Thyroid gland (tissue), 4 donors: ENCODE measurements at regions not wholly inside any gene's neighbourhood (a gene's known extent, or its start where the extent isn't known, plus 50 kb on each side); places are given as distances from the start of the nearest gene placed in this dataset.
A peak's percentile ranks its signal among the peaks of the same experiment; 100 is the strongest.

Source experiments
- DNase-seq, 2 donors: peaks; one replicate each; pipeline ENCODE4 v3.0.0-alpha.2; 2019
- H3K27ac ChIP-seq, 3 donors: fragments of 200-600 bp; sonication (generic); 1 replicate in 2 of 3; 2 replicates in 1 of 3; pipeline ENCODE4 v1.5.1; 2016 to 2019; ENCODE audit warnings: mild to moderate bottlenecking in 1 of 3, moderate library complexity in 1 of 3
- H3K27me3 ChIP-seq: fragments of 200-600 bp; sonication (generic); one replicate; pipeline ENCODE4 v1.5.1; 2019
- H3K36me3 ChIP-seq, 2 donors: fragments of 200-600 bp; sonication (generic); one replicate each; pipeline ENCODE4 v1.5.1; 2016 to 2019
- H3K4me1 ChIP-seq, 2 donors: fragments of 200-600 bp; sonication (generic); one replicate each; pipeline ENCODE4 v1.5.1; 2017 to 2019
- H3K4me3 ChIP-seq, 3 donors: fragments of 200-600 bp; sonication (generic); replicated peaks in 1 of 3; 1 replicate in 2 of 3; 2 replicates in 1 of 3; pipeline ENCODE4 v1.5.1; 2016; ENCODE audit warnings: mild to moderate bottlenecking in 1 of 3
- H3K9me3 ChIP-seq: fragments of 200-600 bp; sonication (generic); one replicate; pipeline ENCODE4 v1.5.1; 2017
- POLR2A ChIP-seq, 2 donors: fragments of 450-650 bp; IDR thresholded peaks; one replicate each; pipeline ENCODE4 v1.6.1; 2017; ENCODE audit warnings: antibody characterized with exemption in 2 of 2, mild to moderate bottlenecking in 2 of 2, moderate library complexity in 1 of 2
- WGBS, 2 donors: methylation state at CpG; one replicate each; pipeline ENCODE4 v1.1.5; 2017; 5-methylcytosine and 5-hydroxymethylcytosine counted together
- intact Hi-C: fragments of 100-400 bp; cut with DNase I; formaldehyde crosslinking; loops from one replicate; pipeline ENCODE4 v1.15.1; 2023
- TF ChIP-seq, protein P1 (sequence below), 6 experiments: fragments of 200-600 bp in 3 of 6; fragments of 450-650 bp in 3 of 6; sonication (generic) in 3 of 6; IDR thresholded peaks; one replicate each; pipeline ENCODE4 v1.5.1; 2016 to 2019; ENCODE audit warnings: antibody characterized with exemption in 6 of 6, mild to moderate bottlenecking in 2 of 6, inconsistent platforms in 1 of 6, moderate library complexity in 1 of 6

DNA sequence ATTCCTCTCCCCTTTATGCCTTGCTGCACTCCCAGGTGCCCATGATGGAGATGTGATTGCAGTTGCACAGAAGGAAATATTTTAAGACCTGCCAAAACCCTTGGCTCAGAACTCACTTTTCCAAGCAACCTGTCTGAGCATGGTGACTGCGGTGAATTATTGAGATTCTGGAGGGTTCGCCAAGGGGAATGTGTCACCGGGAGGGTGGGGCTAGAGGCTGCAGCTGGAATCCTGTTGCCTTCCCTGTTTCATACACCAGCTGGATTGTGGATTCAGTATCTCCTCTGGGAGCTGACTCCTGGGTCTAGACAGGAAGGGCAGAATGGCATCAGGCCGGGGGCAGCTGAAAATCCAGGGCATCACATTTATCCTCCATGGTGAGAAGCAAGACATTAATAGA, 527.2 kb downstream of the TMEM114 start:
- Histone ChIP-seq H3K27me3 (no peaks in the 10 kb centered on the region), H3K4me1 (no peaks in the 10 kb centered on the region), H3K36me3 (no peaks in the 10 kb centered on the region), H3K27ac (no peak overlapping the region), H3K9me3 (no peaks in the 10 kb centered on the region), H3K4me3 (no peak overlapping the region)
- TF ChIP-seq, protein P1, sequence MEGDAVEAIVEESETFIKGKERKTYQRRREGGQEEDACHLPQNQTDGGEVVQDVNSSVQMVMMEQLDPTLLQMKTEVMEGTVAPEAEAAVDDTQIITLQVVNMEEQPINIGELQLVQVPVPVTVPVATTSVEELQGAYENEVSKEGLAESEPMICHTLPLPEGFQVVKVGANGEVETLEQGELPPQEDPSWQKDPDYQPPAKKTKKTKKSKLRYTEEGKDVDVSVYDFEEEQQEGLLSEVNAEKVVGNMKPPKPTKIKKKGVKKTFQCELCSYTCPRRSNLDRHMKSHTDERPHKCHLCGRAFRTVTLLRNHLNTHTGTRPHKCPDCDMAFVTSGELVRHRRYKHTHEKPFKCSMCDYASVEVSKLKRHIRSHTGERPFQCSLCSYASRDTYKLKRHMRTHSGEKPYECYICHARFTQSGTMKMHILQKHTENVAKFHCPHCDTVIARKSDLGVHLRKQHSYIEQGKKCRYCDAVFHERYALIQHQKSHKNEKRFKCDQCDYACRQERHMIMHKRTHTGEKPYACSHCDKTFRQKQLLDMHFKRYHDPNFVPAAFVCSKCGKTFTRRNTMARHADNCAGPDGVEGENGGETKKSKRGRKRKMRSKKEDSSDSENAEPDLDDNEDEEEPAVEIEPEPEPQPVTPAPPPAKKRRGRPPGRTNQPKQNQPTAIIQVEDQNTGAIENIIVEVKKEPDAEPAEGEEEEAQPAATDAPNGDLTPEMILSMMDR (IDR thresholded peaks at IDR 0.05) = no peak
- TF ChIP-seq POLR2A (IDR thresholded peaks at IDR 0.05) = no peak
- intact Hi-C loops = no loop called here
- peak in 1 of 2 donors; percentile 6 for DNase-seq
- 68 to 71% methylated on average over 4 of the region's 4 CpGs for WGBS, 2 donors

DNA sequence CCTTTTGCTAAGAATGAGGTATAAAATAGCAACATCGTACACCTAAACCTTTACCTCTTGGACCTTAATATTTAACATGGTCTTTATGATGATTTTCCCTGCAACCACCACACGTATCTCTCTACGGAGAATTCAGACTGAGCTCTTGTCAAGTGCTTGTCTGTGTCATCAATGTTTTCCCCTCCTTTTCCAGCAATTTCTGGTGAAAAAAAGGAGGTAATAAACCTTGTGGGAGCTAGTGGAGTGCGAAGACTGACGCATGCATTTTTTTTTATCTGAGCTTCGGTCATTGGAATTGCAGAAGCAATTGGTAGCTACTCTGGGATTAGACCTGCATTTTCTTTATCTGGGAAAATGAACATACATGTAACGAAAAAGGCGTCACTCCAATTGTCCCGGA, 527.6 kb downstream of the TMEM114 start:
- Histone ChIP-seq H3K36me3 (no peaks in the 10 kb centered on the region), H3K4me1 (no peaks in the 10 kb centered on the region), H3K9me3 (no peaks in the 10 kb centered on the region), H3K4me3 (no peak overlapping the region), H3K27me3 (no peaks in the 10 kb centered on the region), H3K27ac (no peak overlapping the region)
- intact Hi-C loops = no loop called here
- 76 to 81% methylated on average over 9 of the region's 9 CpGs for WGBS, 2 donors
- no peak for DNase-seq
- TF ChIP-seq, protein P1 (IDR thresholded peaks at IDR 0.05) = no peak
- TF ChIP-seq POLR2A (IDR thresholded peaks at IDR 0.05) = no peak

DNA sequence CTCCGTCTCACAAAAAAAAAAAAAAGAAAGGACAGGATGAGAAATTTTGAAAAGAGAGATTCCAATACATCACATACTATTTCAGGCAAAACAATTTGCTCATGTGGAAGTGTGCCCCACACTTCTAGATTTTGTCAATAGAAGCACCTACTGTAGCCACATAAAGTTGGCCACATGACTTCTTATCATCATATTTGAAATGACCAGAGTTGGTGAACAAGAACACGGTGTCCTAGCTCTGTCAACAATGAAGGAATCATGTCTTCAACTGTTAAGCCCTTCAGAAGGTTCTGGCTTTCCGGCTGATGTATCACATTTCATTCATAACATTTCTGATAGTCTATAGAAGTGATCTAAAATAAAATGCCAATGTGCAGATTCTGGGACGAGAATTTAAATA, 534.5 kb downstream of the TMEM114 start:
- intact Hi-C loops = no loop called here
- no peaks in the 10 kb centered on the region for H3K27me3 ChIP-seq
- no peak for TF ChIP-seq POLR2A (IDR thresholded peaks at IDR 0.05)
- TF ChIP-seq, protein P1 (IDR thresholded peaks at IDR 0.05) = no peak
- peaks cover 0 to 4% of the 10 kb centered on the region in 2 donors for H3K4me1 ChIP-seq
- H3K4me3 ChIP-seq = no peak overlapping the region
- 91 to 93% methylated on average over 4 of the region's 4 CpGs for WGBS, 2 donors
- no peak overlapping the region for H3K27ac ChIP-seq
- H3K36me3 ChIP-seq = no peaks in the 10 kb centered on the region
- DNase-seq = no peak
- H3K9me3 ChIP-seq = no peaks in the 10 kb centered on the region

DNA sequence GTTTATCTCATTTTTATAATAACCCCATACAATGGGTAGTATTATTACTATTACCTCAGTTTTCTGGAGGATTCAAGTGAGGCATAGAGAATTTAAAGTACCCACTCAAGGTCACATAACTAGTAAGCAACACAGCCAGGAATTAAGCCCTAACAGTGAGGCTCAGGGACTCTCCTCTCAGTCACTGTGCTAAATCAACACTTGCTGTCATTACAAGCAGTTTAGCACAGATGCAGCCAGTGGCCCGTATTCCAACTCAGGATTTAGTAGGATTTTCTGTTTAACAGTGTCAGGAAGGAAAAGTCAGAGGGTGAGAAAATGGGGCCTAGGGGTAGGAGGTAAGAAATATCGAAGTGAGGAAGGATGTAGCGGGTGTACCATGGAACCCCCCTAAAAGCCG, 536.9 kb downstream of the TMEM114 start:
- intact Hi-C loops = no loop called here
- 49 to 56% methylated on average over 4 of the region's 4 CpGs for WGBS, 2 donors

DNA sequence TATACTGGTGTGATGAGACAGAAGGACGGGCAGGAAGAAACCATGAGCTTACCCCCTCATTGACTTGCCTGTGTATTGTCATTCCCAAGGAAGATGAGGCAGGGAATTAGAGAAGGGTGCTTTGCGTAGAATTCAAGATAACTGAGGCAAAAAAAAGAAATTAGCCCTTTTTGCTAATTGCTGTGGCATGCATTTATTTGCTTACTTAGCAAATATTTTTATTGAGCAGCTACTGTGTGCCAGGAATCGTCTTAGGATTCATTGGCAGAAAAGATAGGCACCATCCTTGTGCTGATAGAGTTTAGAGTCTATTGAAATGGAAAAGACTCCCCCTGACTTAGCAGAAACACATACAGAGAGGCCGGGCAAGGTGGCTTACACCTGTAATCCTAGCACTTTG, 541.9 kb downstream of the TMEM114 start:
- no peaks in the 10 kb centered on the region for H3K4me1 ChIP-seq
- no peaks in the 10 kb centered on the region for H3K36me3 ChIP-seq
- WGBS, 2 donors = 89 to 91% methylated on average over 4 of the region's 4 CpGs
- no peak for TF ChIP-seq POLR2A (IDR thresholded peaks at IDR 0.05)
- TF ChIP-seq, protein P1 (IDR thresholded peaks at IDR 0.05) = no peak
- H3K9me3 ChIP-seq = no peaks in the 10 kb centered on the region
- intact Hi-C loops = no loop called here
- H3K27ac ChIP-seq = no peak overlapping the region
- no peak overlapping the region for H3K4me3 ChIP-seq
- no peaks in the 10 kb centered on the region for H3K27me3 ChIP-seq
- DNase-seq = no peak

More for the DNA sequence above, 536.9 kb downstream of the TMEM114 start:
- H3K27ac ChIP-seq = no peak overlapping the region
- no peaks in the 10 kb centered on the region for H3K9me3 ChIP-seq
- H3K4me1 ChIP-seq = peaks cover 0 to 4% of the 10 kb centered on the region in 2 donors
- TF ChIP-seq POLR2A (IDR thresholded peaks at IDR 0.05) = no peak
- TF ChIP-seq, protein P1 (IDR thresholded peaks at IDR 0.05) = no peak
- H3K27me3 ChIP-seq = no peaks in the 10 kb centered on the region
- DNase-seq = peak; percentile 3 to 14
- H3K4me3 ChIP-seq = no peak overlapping the region
- no peaks in the 10 kb centered on the region for H3K36me3 ChIP-seq
